ENCODE measurements at regions not wholly inside any gene's neighbourhood (a gene's known extent, or its start where the extent isn't known, plus 50 kb on each side); places are given as distances from the start of the nearest gene placed in this dataset.
"Not testable (repeated sequence)": the region's sequence is repeated elsewhere in the genome, so short reads cannot be mapped to it uniquely, and the experiment has no call there.

GRCh38 chr20:22966787-22967464, 68.2 kb upstream of the SSTR4 start:
- DNase-seq, result no peak

GRCh38 chr20:22967706-22968105, 67.4 kb upstream of the SSTR4 start:
- DNase-seq, result not testable (repeated sequence)

- DNase-seq, result not testable (repeated sequence)
Observed at GRCh38 chr20:22969031-22969430, 66.1 kb upstream of the SSTR4 start.

GRCh38 chr20:22971077-22971476, 64.0 kb upstream of the SSTR4 start:
- DNase-seq, result not testable (repeated sequence)

- DNase-seq, result no peak
Observed at GRCh38 chr20:22974354-22974753, 60.8 kb upstream of the SSTR4 start.

GRCh38 chr20:22977047-22977785, 57.9 kb upstream of the SSTR4 start:
- DNase-seq, result no peak

GRCh38 chr20:22984008-22984407, 51.1 kb upstream of the SSTR4 start:
- DNase-seq, result no peak

GRCh38 chr20:22984606-22985005, 50.5 kb upstream of the SSTR4 start:
- no peak for DNase-seq

GRCh38 chr20:22985239-22985778, 49.8 kb upstream of the SSTR4 start:
- DNase-seq, result no peak
